ENCODE measurements at regions not wholly inside any gene's neighbourhood (a gene's known extent, or its start where the extent isn't known, plus 50 kb on each side); places are given as distances from the start of the nearest gene placed in this dataset.
A peak's percentile ranks its signal among the peaks of the same experiment; 100 is the strongest.

DNA sequence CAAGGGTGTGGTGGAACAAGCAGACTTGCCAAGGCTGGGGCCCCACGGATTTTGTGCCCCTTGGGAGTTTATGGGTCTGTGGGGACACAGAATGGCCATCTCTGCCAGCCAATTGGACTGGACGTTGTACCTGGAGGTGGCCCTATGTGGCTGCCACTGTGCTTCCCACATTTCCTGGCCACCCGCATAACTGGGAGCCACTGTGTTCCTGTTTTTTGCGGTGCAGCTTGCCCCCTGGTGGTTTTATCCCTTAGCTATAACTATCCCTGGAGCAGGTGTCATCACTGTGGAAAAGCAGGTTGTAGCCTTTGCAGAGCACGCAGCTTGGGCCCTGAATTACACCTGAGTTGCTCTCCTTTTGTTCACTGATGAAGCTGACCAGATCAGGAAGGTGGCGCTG is 306.3 kb downstream of the ZPLD1 start:
- no peak overlapping the region for H3K4me3 ChIP-seq (ENCODE audit: low read depth, low read length)
- DNase-seq (ENCODE audit: low read depth) = no peak
- TF ChIP-seq, protein P1, sequence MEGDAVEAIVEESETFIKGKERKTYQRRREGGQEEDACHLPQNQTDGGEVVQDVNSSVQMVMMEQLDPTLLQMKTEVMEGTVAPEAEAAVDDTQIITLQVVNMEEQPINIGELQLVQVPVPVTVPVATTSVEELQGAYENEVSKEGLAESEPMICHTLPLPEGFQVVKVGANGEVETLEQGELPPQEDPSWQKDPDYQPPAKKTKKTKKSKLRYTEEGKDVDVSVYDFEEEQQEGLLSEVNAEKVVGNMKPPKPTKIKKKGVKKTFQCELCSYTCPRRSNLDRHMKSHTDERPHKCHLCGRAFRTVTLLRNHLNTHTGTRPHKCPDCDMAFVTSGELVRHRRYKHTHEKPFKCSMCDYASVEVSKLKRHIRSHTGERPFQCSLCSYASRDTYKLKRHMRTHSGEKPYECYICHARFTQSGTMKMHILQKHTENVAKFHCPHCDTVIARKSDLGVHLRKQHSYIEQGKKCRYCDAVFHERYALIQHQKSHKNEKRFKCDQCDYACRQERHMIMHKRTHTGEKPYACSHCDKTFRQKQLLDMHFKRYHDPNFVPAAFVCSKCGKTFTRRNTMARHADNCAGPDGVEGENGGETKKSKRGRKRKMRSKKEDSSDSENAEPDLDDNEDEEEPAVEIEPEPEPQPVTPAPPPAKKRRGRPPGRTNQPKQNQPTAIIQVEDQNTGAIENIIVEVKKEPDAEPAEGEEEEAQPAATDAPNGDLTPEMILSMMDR (IDR thresholded peaks at IDR 0.05; ENCODE audit: low read depth, low read length, missing control alignments) = peak; percentile 39

DNA sequence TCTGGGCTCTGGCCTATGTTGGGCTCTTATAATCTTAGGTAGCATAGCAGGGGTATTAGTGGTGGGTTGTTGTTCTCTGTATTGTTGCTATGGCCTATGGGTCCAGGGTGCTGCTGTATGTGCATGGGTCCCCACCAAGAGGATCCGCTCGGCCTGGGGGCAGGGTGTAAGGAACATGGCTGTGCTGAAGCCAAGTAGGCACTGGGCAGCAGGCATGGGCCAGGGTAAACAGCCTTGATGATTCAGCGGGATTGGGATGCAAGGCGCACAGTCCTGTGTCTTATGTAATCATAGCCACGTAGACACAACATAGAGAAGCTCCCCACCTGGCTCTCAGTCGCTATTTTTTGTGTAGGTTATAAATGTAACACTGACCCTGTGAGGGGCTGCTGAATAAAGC is 306.9 kb downstream of the ZPLD1 start:
- H3K4me3 ChIP-seq (ENCODE audit: low read depth, low read length) = no peak overlapping the region
- TF ChIP-seq, protein P1 (IDR thresholded peaks at IDR 0.05; ENCODE audit: low read depth, low read length, missing control alignments) = no peak
- DNase-seq (ENCODE audit: low read depth) = no peak

DNA sequence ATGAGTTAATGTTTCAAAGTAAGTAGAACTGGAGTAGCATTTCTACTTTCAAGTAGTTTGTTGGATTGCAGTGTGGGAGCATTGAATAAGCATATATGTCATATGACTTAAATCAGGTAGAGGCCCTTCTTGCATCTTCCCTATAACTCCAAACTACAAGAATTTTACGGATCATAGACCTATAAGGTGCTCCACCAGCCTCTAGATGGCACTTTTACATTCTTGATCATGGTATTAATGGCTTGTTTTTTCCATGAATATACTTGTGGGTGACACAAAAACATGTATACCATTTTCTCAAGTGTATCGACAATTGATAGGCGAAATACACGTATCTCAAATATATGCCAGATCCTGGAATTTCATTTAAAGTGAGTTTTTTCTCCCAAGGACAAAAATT is 311.1 kb downstream of the ZPLD1 start:
- DNase-seq (ENCODE audit: low read depth) = no peak
- H3K4me3 ChIP-seq (ENCODE audit: low read depth, low read length) = no peak overlapping the region
- TF ChIP-seq, protein P1 (IDR thresholded peaks at IDR 0.05; ENCODE audit: low read depth, low read length, missing control alignments) = no peak

DNA sequence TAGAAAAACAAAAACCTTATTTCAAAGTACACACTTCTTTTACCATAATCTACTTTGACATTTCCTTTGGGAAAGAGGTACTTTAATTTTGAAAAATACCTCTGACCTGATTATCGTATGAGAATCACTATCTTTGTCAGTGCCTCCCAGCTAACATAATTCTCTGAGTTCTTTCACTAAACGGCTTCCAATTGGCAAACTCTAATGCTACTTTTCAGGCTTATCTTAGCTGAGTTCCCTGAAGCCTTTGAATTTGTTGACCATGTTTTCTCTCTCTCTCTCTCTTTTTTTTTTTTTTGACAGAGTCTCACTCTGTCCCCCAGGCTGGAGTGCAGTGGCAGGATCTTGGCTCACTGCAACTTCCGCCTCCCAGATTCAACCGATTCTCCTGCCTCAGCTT is 312.8 kb downstream of the ZPLD1 start:
- TF ChIP-seq, protein P1 (IDR thresholded peaks at IDR 0.05; ENCODE audit: low read depth, low read length, missing control alignments) = no peak
- DNase-seq (ENCODE audit: low read depth) = no peak
- H3K4me3 ChIP-seq (ENCODE audit: low read depth, low read length) = no peak overlapping the region

DNA sequence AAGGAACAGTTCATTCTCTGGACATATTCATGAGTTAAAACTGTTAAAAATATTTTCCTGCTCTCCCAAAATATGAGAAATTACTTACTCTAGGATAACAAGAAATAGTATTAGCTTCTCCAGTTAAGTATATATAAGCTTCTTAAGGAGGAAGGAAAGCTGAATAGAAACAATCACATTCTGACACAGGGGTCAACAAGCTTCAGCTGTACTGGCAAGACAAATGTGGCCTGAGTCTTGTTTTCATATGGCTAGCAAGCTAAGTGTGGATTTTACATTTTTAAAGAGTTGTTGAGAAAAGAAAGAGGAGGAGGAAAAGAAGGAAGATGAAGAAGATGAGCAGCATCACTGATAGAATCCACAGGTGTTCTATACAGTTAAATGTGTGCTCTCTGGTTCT is 313.8 kb downstream of the ZPLD1 start:
- DNase-seq (ENCODE audit: low read depth) = no peak
- H3K4me3 ChIP-seq (ENCODE audit: low read depth, low read length) = no peak overlapping the region
- TF ChIP-seq, protein P1 (IDR thresholded peaks at IDR 0.05; ENCODE audit: low read depth, low read length, missing control alignments) = no peak

DNA sequence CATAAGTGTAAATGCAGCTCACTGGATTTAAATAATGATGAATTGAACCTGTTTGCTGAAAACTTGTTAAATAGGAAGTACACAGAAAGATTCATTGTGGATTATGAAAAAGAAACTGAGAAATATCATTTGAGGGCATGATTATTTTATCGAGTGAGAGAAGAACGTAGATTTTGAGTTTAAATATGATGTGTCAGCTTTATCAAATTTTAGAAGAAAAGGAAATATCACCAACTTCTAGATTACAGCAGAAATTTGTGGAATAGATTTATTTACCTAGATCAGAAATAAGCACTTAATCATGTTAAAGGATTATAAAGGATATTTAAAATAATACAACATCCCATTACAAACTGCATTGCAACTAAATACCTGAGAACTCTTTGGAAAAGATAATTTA is 315.5 kb downstream of the ZPLD1 start:
- TF ChIP-seq, protein P1 (IDR thresholded peaks at IDR 0.05; ENCODE audit: low read depth, low read length, missing control alignments) = no peak
- H3K4me3 ChIP-seq (ENCODE audit: low read depth, low read length) = no peak overlapping the region
- no peak for DNase-seq (ENCODE audit: low read depth)

DNA sequence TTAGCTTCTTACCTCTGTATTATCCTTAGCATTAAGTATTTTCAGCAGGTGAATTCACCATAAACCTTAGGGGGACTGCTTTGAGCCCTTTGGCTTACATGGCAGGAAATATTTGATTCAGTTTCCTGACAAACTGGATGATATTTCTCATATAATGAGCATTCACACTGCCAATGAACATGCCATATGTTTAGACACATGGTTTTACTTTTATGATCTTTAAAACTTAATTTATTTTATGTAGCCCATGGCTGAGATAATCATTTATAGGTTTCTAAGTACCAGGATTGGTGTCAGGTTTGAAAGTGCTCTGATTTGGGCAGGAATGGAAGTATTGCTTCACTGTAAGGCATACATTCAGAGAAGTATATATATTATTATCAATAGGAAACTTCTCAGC is 319.1 kb downstream of the ZPLD1 start:
- no peak overlapping the region for H3K4me3 ChIP-seq (ENCODE audit: low read depth, low read length)
- TF ChIP-seq, protein P1 (IDR thresholded peaks at IDR 0.05; ENCODE audit: low read depth, low read length, missing control alignments) = no peak
- DNase-seq (ENCODE audit: low read depth) = no peak

Data from GM12864 (cell line).